Tibial nerve (tissue), 4 donors: ENCODE measurements at regions not wholly inside any gene's neighbourhood (a gene's known extent, or its start where the extent isn't known, plus 50 kb on each side); places are given as distances from the start of the nearest gene placed in this dataset.

Experiments
- DNase-seq, 2 donors: peaks; one replicate each; pipeline ENCODE4 v3.0.0-alpha.2; 2019; ENCODE audit warnings: low spot score in 2 of 2
- H3K27ac ChIP-seq, 4 donors: fragments of 200-600 bp; sonication (generic) in 3 of 4; one replicate each; pipeline ENCODE4 v1.5.1; 2017 to 2019; ENCODE audit warnings: mild to moderate bottlenecking in 1 of 4
- H3K27me3 ChIP-seq, 2 donors: fragments of 200-600 bp; sonication (generic) in 1 of 2; one replicate each; pipeline versions ENCODE4 v1.5.1 to v1.6.0; 2017 to 2019
- H3K36me3 ChIP-seq, 3 donors: fragments of 200-600 bp; sonication (generic); one replicate each; pipeline ENCODE4 v1.5.1; 2018 to 2019
- H3K4me1 ChIP-seq, 4 donors: fragments of 200-600 bp; sonication (generic) in 3 of 4; one replicate each; pipeline ENCODE4 v1.5.1; 2017 to 2019
- H3K4me3 ChIP-seq, 4 donors: fragments of 200-600 bp; sonication (generic) in 3 of 4; one replicate each; pipeline ENCODE4 v1.5.1; 2017 to 2019; ENCODE audit warnings: mild to moderate bottlenecking in 1 of 4, moderate library complexity in 1 of 4
- H3K9me3 ChIP-seq, 4 donors: fragments of 200-600 bp; sonication (generic) in 3 of 4; one replicate each; pipeline ENCODE4 v1.5.1; 2017 to 2019
- CTCF ChIP-seq, 5 experiments: fragments of 200-600 bp in 3 of 5; fragments of 450-650 bp in 2 of 5; sonication (generic) in 3 of 5; IDR thresholded peaks; one replicate each; pipeline ENCODE4 v1.5.1; 2016 to 2019; ENCODE audit warnings: antibody characterized with exemption in 5 of 5, mild to moderate bottlenecking in 3 of 5, moderate library complexity in 2 of 5
- EP300 ChIP-seq, 2 donors: sonication (generic); formaldehyde crosslinking; IDR thresholded peaks; one replicate each; pipeline ENCODE4 v1.6.1; 2017; ENCODE audit warnings: antibody characterized with exemption in 2 of 2, mild to moderate bottlenecking in 1 of 2
- POLR2A ChIP-seq, 2 donors: fragments of 450-650 bp; IDR thresholded peaks; one replicate each; pipeline ENCODE4 v1.6.1; 2017; ENCODE audit warnings: antibody characterized with exemption in 2 of 2, mild to moderate bottlenecking in 2 of 2, moderate library complexity in 2 of 2
- WGBS, 2 donors: methylation state at CpG; one replicate each; pipeline ENCODE4 v1.1.5; 2018; 5-methylcytosine and 5-hydroxymethylcytosine counted together

GRCh38 chr2:184199274-184199673 lies 399.1 kb upstream of the ZNF804A start:
- WGBS, 2 donors: 91 to 93% methylated on average over 4 of the region's 4 CpGs

GRCh38 chr2:184201246-184201645 lies 397.1 kb upstream of the ZNF804A start:
- WGBS, 2 donors: 94 to 97% methylated on average over 2 of the region's 2 CpGs
- Histone ChIP-seq H3K4me1 (no peaks in the 10 kb centered on the region), H3K36me3 (no peaks in the 10 kb centered on the region), H3K27me3 (no peaks in the 10 kb centered on the region), H3K27ac (no peak overlapping the region), H3K9me3 (no peaks in the 10 kb centered on the region), H3K4me3 (no peak overlapping the region)
- no peak for DNase-seq
- TF ChIP-seq POLR2A (IDR thresholded peaks at IDR 0.05) (no peak), EP300 (IDR thresholded peaks at IDR 0.05) (no peak), CTCF (IDR thresholded peaks at IDR 0.05) (no peak)

More at GRCh38 chr2:184199274-184199673, 399.1 kb upstream of the ZNF804A start:
- TF ChIP-seq CTCF (IDR thresholded peaks at IDR 0.05): no peak
- TF ChIP-seq EP300 (IDR thresholded peaks at IDR 0.05): no peak
- no peak for TF ChIP-seq POLR2A (IDR thresholded peaks at IDR 0.05)
- no peak overlapping the region for H3K27ac ChIP-seq
- no peaks in the 10 kb centered on the region for H3K36me3 ChIP-seq
- no peaks in the 10 kb centered on the region for H3K27me3 ChIP-seq
- DNase-seq: no peak
- H3K9me3 ChIP-seq: no peaks in the 10 kb centered on the region
- no peaks in the 10 kb centered on the region for H3K4me1 ChIP-seq
- no peak overlapping the region for H3K4me3 ChIP-seq

GRCh38 chr2:184203661-184204060 lies 394.7 kb upstream of the ZNF804A start:
- H3K9me3 ChIP-seq: no peaks in the 10 kb centered on the region
- TF ChIP-seq CTCF (IDR thresholded peaks at IDR 0.05): no peak
- no peak for TF ChIP-seq EP300 (IDR thresholded peaks at IDR 0.05)
- TF ChIP-seq POLR2A (IDR thresholded peaks at IDR 0.05): no peak
- H3K4me3 ChIP-seq: no peak overlapping the region
- H3K27me3 ChIP-seq: no peaks in the 10 kb centered on the region
- H3K4me1 ChIP-seq: no peaks in the 10 kb centered on the region
- 92 to 98% methylated on average over 1 of the region's 1 CpG for WGBS, 2 donors
- no peak overlapping the region for H3K27ac ChIP-seq
- DNase-seq: no peak
- H3K36me3 ChIP-seq: no peaks in the 10 kb centered on the region

- Histone ChIP-seq H3K36me3 (no peaks in the 10 kb centered on the region), H3K27ac (no peak overlapping the region), H3K4me1 (no peaks in the 10 kb centered on the region), H3K27me3 (no peaks in the 10 kb centered on the region), H3K9me3 (no peaks in the 10 kb centered on the region), H3K4me3 (no peak overlapping the region)
- no peak for DNase-seq
- TF ChIP-seq POLR2A (IDR thresholded peaks at IDR 0.05): no peak
- 72 to 74% methylated on average over 2 of the region's 2 CpGs for WGBS, 2 donors
Measured at GRCh38 chr2:184205048-184205596, 393.2 kb upstream of the ZNF804A start.

- TF ChIP-seq EP300 (IDR thresholded peaks at IDR 0.05): no peak
- TF ChIP-seq POLR2A (IDR thresholded peaks at IDR 0.05): no peak
- TF ChIP-seq CTCF (IDR thresholded peaks at IDR 0.05): no peak
- no peaks in the 10 kb centered on the region for H3K9me3 ChIP-seq
- no peak overlapping the region for H3K4me3 ChIP-seq
- DNase-seq: no peak
- no peaks in the 10 kb centered on the region for H3K27me3 ChIP-seq
- H3K4me1 ChIP-seq: no peaks in the 10 kb centered on the region
- H3K27ac ChIP-seq: no peak overlapping the region
- 80 to 85% methylated on average over 2 of the region's 2 CpGs for WGBS, 2 donors
- no peaks in the 10 kb centered on the region for H3K36me3 ChIP-seq
Measured at GRCh38 chr2:184206045-184206444, 392.3 kb upstream of the ZNF804A start.

GRCh38 chr2:184210329-184210728 lies 388.0 kb upstream of the ZNF804A start:
- Histone ChIP-seq H3K27me3 (no peaks in the 10 kb centered on the region), H3K27ac (no peak overlapping the region), H3K36me3 (no peaks in the 10 kb centered on the region), H3K4me3 (no peak overlapping the region), H3K4me1 (no peaks in the 10 kb centered on the region), H3K9me3 (peaks cover 0 to under 1% (median 0%) of the 10 kb centered on the region in 4 donors)
- 83 to 84% methylated on average over 3 of the region's 3 CpGs for WGBS, 2 donors
- TF ChIP-seq EP300 (IDR thresholded peaks at IDR 0.05): no peak
- no peak for DNase-seq
